Erythroblast (primary cell): ENCODE measurements at regions not wholly inside any gene's neighbourhood (a gene's known extent, or its start where the extent isn't known, plus 50 kb on each side); places are given as distances from the start of the nearest gene placed in this dataset.

Experiments used
- GATA1 ChIP-seq: IDR thresholded peaks from 2 replicates; pipeline ENCODE4 v1.6.1; 2011; ENCODE audit warnings: low read depth, mild to moderate bottlenecking, control low read depth, low read length, moderate library complexity
- POLR2A ChIP-seq: IDR thresholded peaks from 2 replicates; pipeline ENCODE4 v1.6.1; 2011; ENCODE audit warnings: mild to moderate bottlenecking, low read length

- TF ChIP-seq POLR2A (no peak), GATA1 (no peak)
Measured at GRCh38 chr13:54034047-54034446, 1005.4 kb downstream of the OLFM4 start.
